Naive thymus-derived CD4-positive, alpha-beta T cell (primary cell): ENCODE measurements at regions not wholly inside any gene's neighbourhood (a gene's known extent, or its start where the extent isn't known, plus 50 kb on each side); places are given as distances from the start of the nearest gene placed in this dataset.

Experiments
- ATAC-seq: fragments of 150-1000 bp; cut with Tn5 transposase; 2 replicates; pipeline ENCODE4 v1.10.0; 2021; ENCODE audit warnings: mild to moderate bottlenecking, moderate library complexity
- CTCF ChIA-PET: fragments of 350-600 bp; sonication (Branson Sonifier 250); formaldehyde crosslinking; loops from one replicate; lab custom pipeline; 2021; ENCODE audit warnings: antibody characterized with exemption; lab: Charles Lee
- POLR2A ChIA-PET: fragments of 350-600 bp; sonication (Branson Sonifier 250); formaldehyde crosslinking; loops from one replicate; lab custom pipeline; 2021; ENCODE audit warnings: antibody characterized with exemption, inconsistent platforms; lab: Charles Lee
- DNase-seq, 9 donors: peaks; one replicate each; pipeline versions ENCODE4 v3.0.0 to v3.0.0-alpha.2; 2020 to 2022; ENCODE audit warnings: mixed read lengths in 1 of 9
- H3K27ac ChIP-seq: one replicate; pipeline ENCODE4 v1.7.0; 2013; ENCODE audit warnings: mild to moderate bottlenecking, low read depth, low read length, moderate library complexity
- H3K27me3 ChIP-seq, 2 donors: one replicate each; pipeline ENCODE4 v1.7.0; 2013; ENCODE audit warnings: low read length in 2 of 2, mild to moderate bottlenecking in 2 of 2, moderate library complexity in 2 of 2; ENCODE audit not compliant: control insufficient read depth in 2 of 2, insufficient read depth in 2 of 2
- H3K36me3 ChIP-seq, 3 experiments: 1 replicate in 2 of 3; 2 replicates in 1 of 3; pipeline ENCODE4 v1.7.0; 2013; ENCODE audit warnings: low read length in 3 of 3, mild to moderate bottlenecking in 3 of 3, moderate library complexity in 1 of 3; ENCODE audit not compliant: insufficient read depth in 3 of 3, control insufficient read depth in 2 of 3
- H3K4me1 ChIP-seq, 2 donors: one replicate each; pipeline ENCODE4 v1.7.0; 2013; ENCODE audit warnings: low read length in 2 of 2, mild to moderate bottlenecking in 2 of 2, moderate library complexity in 1 of 2; ENCODE audit not compliant: control insufficient read depth in 2 of 2, insufficient read depth in 2 of 2
- H3K4me3 ChIP-seq: 2 replicates; pipeline ENCODE4 v1.7.0; 2013; ENCODE audit warnings: mild to moderate bottlenecking, low read length
- H3K9me3 ChIP-seq, 3 experiments: 1 replicate in 2 of 3; 2 replicates in 1 of 3; pipeline ENCODE4 v1.7.0; 2013; ENCODE audit warnings: low read length in 3 of 3; ENCODE audit not compliant: control insufficient read depth in 2 of 3
- H3K27ac Mint-ChIP-seq, 9 donors: one replicate each; pipeline ENCODE4 v1.8.0; 2020 to 2022; ENCODE audit warnings: mixed read lengths in 9 of 9, mild to moderate bottlenecking in 8 of 9, moderate library complexity in 5 of 9, inconsistent platforms in 2 of 9
- H3K27me3 Mint-ChIP-seq, 5 donors: one replicate each; pipeline ENCODE4 v1.8.0; 2021 to 2022; ENCODE audit warnings: mixed read lengths in 5 of 5, mild to moderate bottlenecking in 1 of 5
- H3K36me3 Mint-ChIP-seq, 5 donors: one replicate each; pipeline ENCODE4 v1.8.0; 2020 to 2022; ENCODE audit warnings: mixed read lengths in 5 of 5, mild to moderate bottlenecking in 3 of 5, inconsistent platforms in 1 of 5
- H3K4me1 Mint-ChIP-seq, 7 donors: one replicate each; pipeline ENCODE4 v1.8.0; 2020 to 2022; ENCODE audit warnings: mixed read lengths in 7 of 7, mild to moderate bottlenecking in 3 of 7, inconsistent platforms in 1 of 7
- H3K4me3 Mint-ChIP-seq, 10 donors: one replicate each; pipeline ENCODE4 v1.8.0; 2020 to 2022; ENCODE audit warnings: mild to moderate bottlenecking in 10 of 10, mixed read lengths in 10 of 10, moderate library complexity in 6 of 10, inconsistent platforms in 2 of 10
- H3K9me3 Mint-ChIP-seq, 11 donors: one replicate each; pipeline ENCODE4 v1.8.0; 2020 to 2022; ENCODE audit warnings: mixed read lengths in 11 of 11, mild to moderate bottlenecking in 4 of 11, inconsistent platforms in 1 of 11, moderate library complexity in 1 of 11
- intact Hi-C, 2 donors: fragments of 100-400 bp; cut with micrococcal nuclease; formaldehyde crosslinking; loops; one replicate each; pipeline ENCODE4 v1.15.1; 2023

- Histone ChIP-seq H3K4me1 (no peaks in the 10 kb centered on the region), H3K4me3 (no peak overlapping the region), H3K9me3 (no peaks in the 10 kb centered on the region), H3K36me3 (no peaks in the 10 kb centered on the region), H3K27me3 (no peaks in the 10 kb centered on the region), H3K27ac (no peak overlapping the region)
- DNase-seq (no peak), ATAC-seq (no peak)
- no peak overlapping the region for H3K4me3 Mint-ChIP-seq
- no peaks in the 10 kb centered on the region for H3K27me3 Mint-ChIP-seq
- peaks cover 0 to 3% (median 0%) of the 10 kb centered on the region in 5 donors for H3K36me3 Mint-ChIP-seq
- no peak overlapping the region for H3K27ac Mint-ChIP-seq
- POLR2A ChIA-PET: interaction anchor here (0.9 kb wide), 1 partner anchor 9 kb away, joined by 3 read pairs; no protein-coding TSS in a partner anchor
- H3K9me3 Mint-ChIP-seq: peaks cover 0 to 11% (median 0%) of the 10 kb centered on the region in 11 donors
- CTCF ChIA-PET: interaction anchor here (0.8 kb wide), 1 partner anchor 37 kb away, joined by 3 read pairs; no protein-coding TSS in a partner anchor
- intact Hi-C loops: no loop called here
- H3K4me1 Mint-ChIP-seq: peaks cover 0 to 4% (median 0%) of the 10 kb centered on the region in 7 donors
These were observed 265.1 kb downstream of the FAM76B start for GRCh38 chr11:95524314-95525036.

- POLR2A ChIA-PET: interaction anchor here (0.6 kb wide), 1 partner anchor 290 kb away, joined by 4 read pairs; no protein-coding TSS in a partner anchor
- Mint-ChIP-seq H3K36me3 (peaks cover 0 to 3% (median 0%) of the 10 kb centered on the region in 5 donors), H3K27me3 (no peaks in the 10 kb centered on the region), H3K9me3 (peaks cover 0 to 11% (median 0%) of the 10 kb centered on the region in 11 donors), H3K4me3 (no peak overlapping the region), H3K27ac (no peak overlapping the region), H3K4me1 (peaks cover 0 to 4% (median 0%) of the 10 kb centered on the region in 7 donors)
- H3K27ac ChIP-seq: no peak overlapping the region
- CTCF ChIA-PET: no interaction called here
- intact Hi-C loops: no loop called here
- H3K36me3 ChIP-seq: no peaks in the 10 kb centered on the region
- H3K4me3 ChIP-seq: no peak overlapping the region
- DNase-seq (no peak), ATAC-seq (no peak)
- H3K9me3 ChIP-seq: no peaks in the 10 kb centered on the region
- H3K27me3 ChIP-seq: no peaks in the 10 kb centered on the region
- no peaks in the 10 kb centered on the region for H3K4me1 ChIP-seq
These were observed 266.7 kb downstream of the FAM76B start for GRCh38 chr11:95522874-95523273.

- intact Hi-C loops: no loop called here
- ATAC-seq (no peak), DNase-seq (no peak)
- Mint-ChIP-seq H3K27me3 (no peaks in the 10 kb centered on the region), H3K36me3 (peaks cover 0 to 3% (median 0%) of the 10 kb centered on the region in 5 donors), H3K4me1 (peaks cover 0 to 4% (median 0%) of the 10 kb centered on the region in 7 donors), H3K4me3 (no peak overlapping the region), H3K9me3 (peaks cover 0 to 9% (median 0%) of the 10 kb centered on the region in 11 donors), H3K27ac (no peak overlapping the region)
- H3K4me1 ChIP-seq: no peaks in the 10 kb centered on the region
- H3K27ac ChIP-seq: no peak overlapping the region
- CTCF ChIA-PET: no interaction called here
- POLR2A ChIA-PET: no interaction called here
- H3K36me3 ChIP-seq: no peaks in the 10 kb centered on the region
- H3K27me3 ChIP-seq: no peaks in the 10 kb centered on the region
- H3K4me3 ChIP-seq: no peak overlapping the region
- no peaks in the 10 kb centered on the region for H3K9me3 ChIP-seq
These were observed 267.7 kb downstream of the FAM76B start for GRCh38 chr11:95521862-95522261.

GRCh38 chr11:95521133-95521542 lies 268.4 kb downstream of the FAM76B start:
- ChIA-PET POLR2A (no interaction called here), CTCF (no interaction called here)
- H3K27ac ChIP-seq: no peak overlapping the region
- no peaks in the 10 kb centered on the region for H3K27me3 ChIP-seq
- H3K4me1 ChIP-seq: no peaks in the 10 kb centered on the region
- Mint-ChIP-seq H3K4me3 (no peak overlapping the region), H3K27me3 (no peaks in the 10 kb centered on the region), H3K4me1 (peaks cover 0 to 4% (median 0%) of the 10 kb centered on the region in 7 donors), H3K36me3 (peaks cover 0 to 3% (median 0%) of the 10 kb centered on the region in 5 donors), H3K9me3 (peaks cover 0 to 11% (median 0%) of the 10 kb centered on the region in 11 donors), H3K27ac (no peak overlapping the region)
- intact Hi-C loops: no loop called here
- H3K36me3 ChIP-seq: no peaks in the 10 kb centered on the region
- no peak overlapping the region for H3K4me3 ChIP-seq
- no peaks in the 10 kb centered on the region for H3K9me3 ChIP-seq
- ATAC-seq (no peak), DNase-seq (no peak)

GRCh38 chr11:95520369-95521132 lies 269.0 kb downstream of the FAM76B start:
- no peak overlapping the region for H3K27ac Mint-ChIP-seq
- no peak for DNase-seq

GRCh38 chr11:95519912-95520311 lies 269.7 kb downstream of the FAM76B start:
- Mint-ChIP-seq H3K27ac (no peak overlapping the region), H3K4me3 (no peak overlapping the region), H3K27me3 (no peaks in the 10 kb centered on the region), H3K9me3 (peaks cover 0 to 11% (median 0%) of the 10 kb centered on the region in 11 donors), H3K4me1 (peaks cover 0 to 4% (median 0%) of the 10 kb centered on the region in 7 donors), H3K36me3 (peaks cover 0 to 3% (median 0%) of the 10 kb centered on the region in 5 donors)
- Histone ChIP-seq H3K9me3 (no peaks in the 10 kb centered on the region), H3K27ac (no peak overlapping the region), H3K4me1 (no peaks in the 10 kb centered on the region), H3K27me3 (no peaks in the 10 kb centered on the region), H3K36me3 (no peaks in the 10 kb centered on the region), H3K4me3 (no peak overlapping the region)
- ATAC-seq: no peak
- intact Hi-C loops: loop anchor here in 1 of 2 donors (5.0 kb wide), 1 partner anchor 187 kb away; no protein-coding TSS in a partner anchor
- DNase-seq: no peak
- ChIA-PET POLR2A (no interaction called here), CTCF (interaction anchor here (1.4 kb wide), 1 partner anchor 8 kb away, joined by 3 read pairs; no protein-coding TSS in a partner anchor)

More at GRCh38 chr11:95520369-95521132, 269.0 kb downstream of the FAM76B start:
- ATAC-seq: no peak
- Histone ChIP-seq H3K27me3 (no peaks in the 10 kb centered on the region), H3K4me1 (no peaks in the 10 kb centered on the region), H3K9me3 (no peaks in the 10 kb centered on the region), H3K27ac (no peak overlapping the region), H3K36me3 (no peaks in the 10 kb centered on the region), H3K4me3 (no peak overlapping the region)
- Mint-ChIP-seq H3K9me3 (peaks cover 0 to 11% (median 0%) of the 10 kb centered on the region in 11 donors), H3K4me3 (no peak overlapping the region), H3K4me1 (peaks cover 0 to 4% (median 0%) of the 10 kb centered on the region in 7 donors), H3K36me3 (peaks cover 0 to 3% (median 0%) of the 10 kb centered on the region in 5 donors), H3K27me3 (no peaks in the 10 kb centered on the region)
- intact Hi-C loops: no loop called here
- ChIA-PET CTCF (interaction anchor here (1.4 kb wide), 1 partner anchor 9 kb away, joined by 3 read pairs; no protein-coding TSS in a partner anchor), POLR2A (no interaction called here)
